A549 (cell line): ENCODE measurements at regions not wholly inside any gene's neighbourhood (a gene's known extent, or its start where the extent isn't known, plus 50 kb on each side); places are given as distances from the start of the nearest gene placed in this dataset.

Experiments used
- ATAC-seq, 2 experiments: fragments of 200-7000 bp in 1 of 2; fragments of >200 bp in 1 of 2; cut with Nextera tagmentation in 1 of 2; cut with Tn5 transposase in 1 of 2; 3 replicates each; pipeline versions ENCODE4 v1.8.0 to v1.9.1; 2018 to 2020; ENCODE audit warnings: mild to moderate bottlenecking in 1 of 2, moderate library complexity in 1 of 2
- CTCF ChIA-PET: fragments of 300-600 bp; sonication (Branson Sonifier 250); formaldehyde crosslinking; extraction: SDS; loops from one replicate; lab custom pipeline; 2021; ENCODE audit warnings: antibody characterized with exemption, inconsistent platforms; lab: Yijun Ruan, JAX
- POLR2A ChIA-PET: fragments of 350-600 bp; formaldehyde crosslinking; extraction: SDS; loops from one replicate; lab custom pipeline; 2021; ENCODE audit warnings: antibody characterized with exemption, inconsistent platforms; lab: Yijun Ruan, JAX
- DNase-seq, 2 experiments: peaks; one replicate each; pipeline versions ENCODE4 v3.0.0 to v3.0.0-alpha.2; 2011 to 2016; ENCODE audit warnings: low read depth in 1 of 2, low spot score in 1 of 2
- FAIRE-seq: peaks from 2 replicates; lab custom pipeline; 2011; peaks lifted over from hg19 to GRCh38; lab: Jason Lieb, UNC
- H3K27ac ChIP-seq, 2 experiments: fragments of >200 bp; sonication (Bioruptor Twin); formaldehyde crosslinking; 3 replicates each; pipeline ENCODE4 v1.5.1; 2016 to 2017
- H3K4me1 ChIP-seq: fragments of >200 bp; sonication (Bioruptor Twin); formaldehyde crosslinking; 3 replicates; pipeline ENCODE4 v1.6.1; 2016
- H3K4me2 ChIP-seq: fragments of >200 bp; sonication (Bioruptor Twin); formaldehyde crosslinking; 3 replicates; pipeline ENCODE4 v1.6.1; 2016
- H3K4me3 ChIP-seq: fragments of >200 bp; sonication (Bioruptor Twin); formaldehyde crosslinking; 3 replicates; pipeline ENCODE4 v1.5.1; 2016
- H3K9me3 ChIP-seq: fragments of >200 bp; sonication (Bioruptor Twin); formaldehyde crosslinking; 3 replicates; pipeline ENCODE4 v1.6.1; 2016
- BCL3 ChIP-seq: fragments of >200 bp; sonication (Bioruptor Twin); formaldehyde crosslinking; IDR thresholded peaks from 3 replicates; pipeline ENCODE4 v1.6.1; 2016
- CBX2 ChIP-seq: fragments of 200-600 bp; sonication (generic); IDR thresholded peaks from 2 replicates; pipeline ENCODE4 v1.6.1; 2016; ENCODE audit warnings: low read depth, mild to moderate bottlenecking, borderline replicate concordance
- EP300 ChIP-seq, 2 experiments: fragments of >200 bp; sonication (Bioruptor Twin); formaldehyde crosslinking; IDR thresholded peaks; 2 replicates in 1 of 2; 3 replicates in 1 of 2; pipeline ENCODE4 v1.6.1; 2016 to 2017
- FOSB ChIP-seq: fragments of 250-450 bp; sonication (Bioruptor Pico); IDR thresholded peaks from 2 replicates; pipeline ENCODE4 v1.5.0; 2020; ENCODE audit warnings: mild to moderate bottlenecking, moderate library complexity
- FOXS1 ChIP-seq: fragments of 250-450 bp; sonication (Bioruptor Pico); IDR thresholded peaks from 2 replicates; pipeline ENCODE4 v1.5.0; 2020; ENCODE audit warnings: mild to moderate bottlenecking, moderate library complexity
- GATA3 ChIP-seq: IDR thresholded peaks from 2 replicates; pipeline ENCODE4 v1.6.1; 2012; ENCODE audit warnings: borderline replicate concordance
- HOXB5 ChIP-seq: fragments of 250-450 bp; sonication (Bioruptor Pico); IDR thresholded peaks from 2 replicates; pipeline ENCODE4 v1.5.0; 2020; ENCODE audit warnings: mild to moderate bottlenecking, moderate library complexity
- JUN ChIP-seq, 2 experiments: fragments of >200 bp; sonication (Bioruptor Twin); formaldehyde crosslinking; IDR thresholded peaks; 2 replicates in 1 of 2; 3 replicates in 1 of 2; pipeline ENCODE4 v1.6.1; 2016 to 2017
- KDM1A ChIP-seq: fragments of 200-600 bp; sonication (generic); IDR thresholded peaks from 2 replicates; pipeline ENCODE4 v1.6.1; 2016; ENCODE audit warnings: low read depth, mild to moderate bottlenecking
- MAX ChIP-seq: IDR thresholded peaks from 2 replicates; pipeline ENCODE4 v1.6.1; 2012
- MYC ChIP-seq: IDR thresholded peaks from 2 replicates; pipeline ENCODE4 v1.6.1; 2012; ENCODE audit warnings: mild to moderate bottlenecking, inconsistent platforms, low read length, improper control_type of control experiment, borderline replicate concordance
- NPAS2 ChIP-seq: fragments of 250-450 bp; sonication (Bioruptor Pico); IDR thresholded peaks from 2 replicates; pipeline ENCODE4 v1.8.0; 2022; ENCODE audit warnings: mild to moderate bottlenecking, moderate library complexity, borderline replicate concordance
- RAD21 ChIP-seq, 2 experiments: fragments of >200 bp in 1 of 2; sonication (Bioruptor Twin) in 1 of 2; formaldehyde crosslinking in 1 of 2; IDR thresholded peaks in 1 of 2; conservative IDR thresholded peaks in 1 of 2; 2 replicates in 1 of 2; 3 replicates in 1 of 2; pipeline ENCODE4 v1.6.1; 2012 to 2018; ENCODE audit warnings: inconsistent platforms in 1 of 2
- RARB ChIP-seq: fragments of 250-450 bp; sonication (Bioruptor Pico); IDR thresholded peaks from 2 replicates; pipeline ENCODE4 v1.8.0; 2021; ENCODE audit warnings: mild to moderate bottlenecking, moderate library complexity
- RCOR1 ChIP-seq: fragments of 150-350 bp; IDR thresholded peaks from 2 replicates; pipeline ENCODE4 v1.6.1; 2014; ENCODE audit warnings: antibody characterized with exemption, low read length, low read depth
- SMC3 ChIP-seq: fragments of >200 bp; sonication (Bioruptor Twin); formaldehyde crosslinking; IDR thresholded peaks from 3 replicates; pipeline ENCODE4 v1.6.1; 2018; ENCODE audit warnings: inconsistent platforms
- SREBF2 ChIP-seq: fragments of 450-650 bp; IDR thresholded peaks from 2 replicates; pipeline ENCODE4 v1.6.1; 2014; ENCODE audit warnings: mild to moderate bottlenecking, moderate library complexity
- TFCP2L1 ChIP-seq: fragments of 250-450 bp; sonication (Bioruptor Pico); IDR thresholded peaks from 2 replicates; pipeline ENCODE4 v1.5.0; 2021; ENCODE audit warnings: mild to moderate bottlenecking
- USF2 ChIP-seq: fragments of 450-650 bp; IDR thresholded peaks from 2 replicates; pipeline ENCODE4 v1.6.1; 2014; ENCODE audit warnings: antibody characterized with exemption
- ZC3H11A ChIP-seq: fragments of 450-650 bp; IDR thresholded peaks from 2 replicates; pipeline ENCODE4 v1.6.1; 2014; ENCODE audit warnings: antibody characterized with exemption, mild to moderate bottlenecking
- ZNF302 ChIP-seq: fragments of 250-450 bp; sonication (Bioruptor Pico); IDR thresholded peaks from 2 replicates; pipeline ENCODE4 v1.9.0; 2021; ENCODE audit warnings: inconsistent platforms, mild to moderate bottlenecking, moderate library complexity
- WGBS: methylation state at CpG from one replicate; pipeline ENCODE4 v1.1.6; 2017; ENCODE audit errors: missing lambda C conversion rate; 5-methylcytosine and 5-hydroxymethylcytosine counted together
- TF ChIP-seq, protein P1 (sequence below): fragments of >200 bp; sonication (Bioruptor Twin); formaldehyde crosslinking; IDR thresholded peaks from 2 replicates; pipeline ENCODE4 v1.6.1; 2016
- TF ChIP-seq, protein P2 (sequence below): fragments of 250-450 bp; sonication (Bioruptor Pico); IDR thresholded peaks from 2 replicates; pipeline ENCODE4 v1.5.0; 2020; ENCODE audit warnings: low read depth, mild to moderate bottlenecking, moderate library complexity

- TF ChIP-seq ZNF302: no peak
- TF ChIP-seq MYC: no peak
- no peak for TF ChIP-seq RARB (CRISPR knock-in tag)
- TF ChIP-seq RAD21 (conservative IDR thresholded peaks at IDR 0.05 in 1 of 2, IDR thresholded peaks at IDR 0.05 in 1 of 2): no peak
- TF ChIP-seq BCL3: no peak
- no peak for TF ChIP-seq EP300 (IDR thresholded peaks at IDR 0.05)
- no peak for TF ChIP-seq CBX2
- no peak for TF ChIP-seq ZC3H11A
- no peak for TF ChIP-seq USF2
- TF ChIP-seq, protein P1, sequence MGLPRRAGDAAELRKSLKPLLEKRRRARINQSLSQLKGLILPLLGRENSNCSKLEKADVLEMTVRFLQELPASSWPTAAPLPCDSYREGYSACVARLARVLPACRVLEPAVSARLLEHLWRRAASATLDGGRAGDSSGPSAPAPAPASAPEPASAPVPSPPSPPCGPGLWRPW: no peak
Observed at GRCh38 chr6:164414695-164415094, 894.7 kb downstream of the C6orf118 start (continued).

DNA sequence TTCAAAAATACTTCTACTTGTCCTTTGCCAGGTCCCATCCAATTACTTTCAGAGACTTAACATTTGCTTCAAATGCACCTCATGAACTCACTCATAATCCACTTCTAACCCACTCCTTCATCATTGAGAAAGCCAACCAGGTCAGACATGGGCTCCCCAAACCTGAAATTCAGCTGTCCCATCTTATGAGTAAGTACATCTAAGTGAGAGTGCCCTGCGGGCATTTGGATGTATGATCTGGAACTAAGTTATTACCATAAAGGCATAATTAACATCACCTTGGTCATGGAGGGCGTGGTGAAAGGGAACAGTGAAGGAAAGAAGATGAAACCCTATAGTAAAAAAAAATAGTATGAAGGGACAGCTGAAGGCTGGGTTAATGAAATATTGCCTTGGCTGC lies 896.8 kb downstream of the C6orf118 start:
- Histone ChIP-seq H3K4me1 (no peaks in the 10 kb centered on the region), H3K4me2 (no peak overlapping the region)
- ATAC-seq: no peak
- TF ChIP-seq EP300 (IDR thresholded peaks at IDR 0.05) (no peak), JUN (IDR thresholded peaks at IDR 0.05) (no peak)
- TF ChIP-seq, all 56 proteins: peak for 0
- no peak overlapping the region for H3K27ac ChIP-seq
- H3K4me3 ChIP-seq: no peak overlapping the region
- no peaks in the 10 kb centered on the region for H3K9me3 ChIP-seq
- ChIA-PET POLR2A (no interaction called here), CTCF (no interaction called here)
- DNase-seq: no peak
- no peak for FAIRE-seq
- 7% methylated on average over 2 of the region's 2 CpGs for WGBS

DNA sequence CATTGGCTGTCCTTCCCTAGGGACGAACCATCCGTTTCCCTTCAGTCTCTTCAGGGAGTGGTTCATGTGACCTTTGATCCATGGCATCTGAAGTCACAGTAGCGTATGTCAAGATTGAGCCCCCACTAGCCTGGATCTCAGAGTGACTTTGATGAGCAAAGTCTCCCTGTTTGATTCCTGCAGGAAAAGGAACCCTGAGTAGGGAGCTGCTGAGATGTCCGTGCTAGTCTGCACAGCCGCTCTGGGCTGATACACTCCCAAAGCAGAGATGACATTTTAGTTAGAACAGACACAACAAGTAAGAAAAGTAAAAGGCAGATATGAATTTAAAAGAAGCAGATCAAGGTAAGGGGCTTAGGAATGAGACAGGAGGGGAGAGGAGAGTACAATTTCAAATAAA lies 899.4 kb downstream of the C6orf118 start:
- DNase-seq (no peak), ATAC-seq (no peak), FAIRE-seq (no peak)
- POLR2A ChIA-PET: no interaction called here
- H3K27ac ChIP-seq: no peak overlapping the region
- CTCF ChIA-PET: interaction anchor here (0.7 kb wide), 1 partner anchor 352 kb away, joined by 3 read pairs; no protein-coding TSS in a partner anchor
- TF ChIP-seq FOXS1 (no peak), GATA3 (no peak), KDM1A (no peak), ZC3H11A (no peak), NPAS2 (CRISPR knock-in tag) (no peak), TFCP2L1 (CRISPR knock-in tag) (no peak), RCOR1 (no peak), HOXB5 (CRISPR knock-in tag) (no peak), SREBF2 (no peak), MAX (no peak), FOSB (CRISPR knock-in tag) (no peak), MYC (no peak), SMC3 (no peak)
- TF ChIP-seq, protein P2, sequence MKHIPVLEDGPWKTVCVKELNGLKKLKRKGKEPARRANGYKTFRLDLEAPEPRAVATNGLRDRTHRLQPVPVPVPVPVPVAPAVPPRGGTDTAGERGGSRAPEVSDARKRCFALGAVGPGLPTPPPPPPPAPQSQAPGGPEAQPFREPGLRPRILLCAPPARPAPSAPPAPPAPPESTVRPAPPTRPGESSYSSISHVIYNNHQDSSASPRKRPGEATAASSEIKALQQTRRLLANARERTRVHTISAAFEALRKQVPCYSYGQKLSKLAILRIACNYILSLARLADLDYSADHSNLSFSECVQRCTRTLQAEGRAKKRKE (CRISPR knock-in tag): no peak
- no peaks in the 10 kb centered on the region for H3K9me3 ChIP-seq
- no peak overlapping the region for H3K4me3 ChIP-seq
- WGBS: 2% methylated on average over 5 of the region's 5 CpGs
- no peaks in the 10 kb centered on the region for H3K4me1 ChIP-seq
- no peak overlapping the region for H3K4me2 ChIP-seq
